Small intestine (tissue), 7 donors: ENCODE measurements at regions not wholly inside any gene's neighbourhood (a gene's known extent, or its start where the extent isn't known, plus 50 kb on each side); places are given as distances from the start of the nearest gene placed in this dataset.
A peak's percentile ranks its signal among the peaks of the same experiment; 100 is the strongest.
"Not testable (repeated sequence)": the region's sequence is repeated elsewhere in the genome, so short reads cannot be mapped to it uniquely, and the experiment has no call there.

Source experiments
- DNase-seq, 2 donors: peaks; one replicate each; pipeline versions ENCODE4 v3.0.0 to v3.0.0-alpha.2; 2013
- FAIRE-seq: peaks from 2 replicates; lab custom pipeline; 2012; peaks lifted over from hg19 to GRCh38; lab: Jason Lieb, UNC
- H3K27ac ChIP-seq, 3 donors: one replicate each; pipeline ENCODE4 v1.5.1; 2013; ENCODE audit warnings: low read length in 2 of 3, mild to moderate bottlenecking in 2 of 3, control low read depth in 1 of 3, inconsistent platforms in 1 of 3, low read depth in 1 of 3, moderate library complexity in 1 of 3
- H3K27me3 ChIP-seq, 3 donors: one replicate each; pipeline ENCODE4 v1.6.1; 2013; ENCODE audit warnings: low read length in 3 of 3, inconsistent platforms in 1 of 3; ENCODE audit not compliant: control insufficient read depth in 3 of 3, insufficient read depth in 3 of 3
- H3K36me3 ChIP-seq, 3 donors: one replicate each; pipeline ENCODE4 v1.6.1; 2013; ENCODE audit warnings: low read length in 3 of 3, inconsistent platforms in 1 of 3, low read depth in 1 of 3, mild to moderate bottlenecking in 1 of 3, moderate library complexity in 1 of 3; ENCODE audit not compliant: control insufficient read depth in 3 of 3, insufficient read depth in 2 of 3
- H3K4me1 ChIP-seq, 3 donors: one replicate each; pipeline ENCODE4 v1.6.1; 2013; ENCODE audit warnings: low read length in 2 of 3, inconsistent platforms in 1 of 3, low read depth in 1 of 3, mild to moderate bottlenecking in 1 of 3, moderate library complexity in 1 of 3; ENCODE audit not compliant: control insufficient read depth in 3 of 3, insufficient read depth in 2 of 3
- H3K4me3 ChIP-seq, 3 donors: one replicate each; pipeline ENCODE4 v1.5.1; 2013; ENCODE audit warnings: low read length in 3 of 3, control low read depth in 1 of 3, inconsistent platforms in 1 of 3, low read depth in 1 of 3, mild to moderate bottlenecking in 1 of 3, moderate library complexity in 1 of 3
- H3K9me3 ChIP-seq, 2 donors: one replicate each; pipeline ENCODE4 v1.6.1; 2013; ENCODE audit warnings: low read depth in 1 of 2, low read length in 1 of 2; ENCODE audit not compliant: control insufficient read depth in 2 of 2, insufficient read depth in 1 of 2
- WGBS, 3 donors: extraction: QIAGEN DNeasy Blood & Tissue Kit; methylation state at CpG; one replicate each; pipeline ENCODE4 v1.1.7; 2013; 5-methylcytosine and 5-hydroxymethylcytosine counted together
- donor health status: healthy with polysubstance abuse.
- donor health status: control.
- donor health status: control.
- donor health status: Bipolar disorder and iron deficiency.
- donor health status: healthy.

DNA sequence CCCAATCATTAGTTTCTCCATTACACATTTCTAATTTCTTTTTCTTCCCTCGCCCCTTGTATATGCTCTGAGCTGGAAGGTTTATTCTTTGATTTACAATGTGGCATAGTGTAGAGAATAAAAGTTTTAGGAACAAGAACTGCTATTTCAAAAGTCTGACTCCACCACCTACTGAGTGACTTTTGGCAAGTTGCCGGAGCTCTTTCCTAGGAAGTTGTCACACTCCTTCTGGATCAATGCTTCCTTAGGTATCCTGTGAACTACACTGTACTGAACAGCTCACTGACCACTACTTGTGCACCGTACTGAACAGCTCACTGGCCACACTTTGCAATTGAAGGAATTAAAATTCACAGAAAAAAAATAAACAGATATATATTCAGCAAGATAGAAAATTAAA is 458.2 kb downstream of the FRK start:
- WGBS, 3 donors, result 86 to 89% (median 88%) methylated on average over 3 of the region's 3 CpGs
- FAIRE-seq, result no peak

DNA sequence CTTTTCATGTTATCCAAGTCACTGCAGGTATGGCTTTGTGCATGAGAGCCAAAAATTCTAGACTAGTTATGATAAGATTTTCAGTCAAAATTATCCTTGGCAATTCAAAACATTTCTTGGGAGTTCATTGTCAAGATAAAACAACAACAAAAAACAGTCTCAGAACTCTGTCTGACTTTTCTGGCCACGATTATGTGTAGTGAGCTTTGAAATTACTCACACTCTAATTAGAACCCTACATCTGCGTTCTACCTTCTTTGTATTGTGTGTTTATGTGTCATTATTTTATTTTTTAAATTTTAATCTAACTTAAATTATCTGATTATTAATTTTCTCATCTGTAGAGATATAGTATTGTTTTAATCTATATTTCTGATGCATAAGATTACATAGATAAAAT is 459.2 kb downstream of the FRK start:
- H3K36me3 ChIP-seq, result no peaks in the 10 kb centered on the region
- H3K9me3 ChIP-seq, result no peaks in the 10 kb centered on the region
- FAIRE-seq (no peak), DNase-seq (no peak)
- 75 to 82% (median 77%) methylated on average over 2 of the region's 2 CpGs for WGBS, 3 donors
- no peaks in the 10 kb centered on the region for H3K4me1 ChIP-seq
- H3K27me3 ChIP-seq, result no peaks in the 10 kb centered on the region
- H3K4me3 ChIP-seq, result no peak overlapping the region
- H3K27ac ChIP-seq, result no peak overlapping the region

More for the DNA sequence above, 458.2 kb downstream of the FRK start:
- Histone ChIP-seq H3K4me1 (no peaks in the 10 kb centered on the region), H3K4me3 (no peak overlapping the region), H3K9me3 (no peaks in the 10 kb centered on the region), H3K36me3 (no peaks in the 10 kb centered on the region), H3K27ac (no peak overlapping the region), H3K27me3 (no peaks in the 10 kb centered on the region)
- DNase-seq, result no peak

DNA sequence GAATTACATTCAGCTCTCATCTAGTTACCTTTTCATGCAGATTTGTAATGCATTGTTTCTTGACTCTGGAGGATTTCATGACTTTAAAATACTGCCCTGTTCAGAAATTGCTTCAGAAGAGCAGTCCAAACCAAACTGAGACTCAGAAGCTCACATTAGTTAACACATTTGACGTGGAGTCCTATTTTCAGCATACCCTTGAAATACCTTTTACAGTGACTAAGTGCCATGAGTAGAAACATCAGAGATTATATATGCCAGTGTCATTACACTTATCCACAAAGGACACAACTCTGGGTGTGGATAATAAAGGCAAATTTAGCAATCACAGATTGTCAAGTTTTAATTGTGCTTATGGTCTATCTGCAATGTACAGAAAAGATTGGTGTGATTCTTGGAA is 459.6 kb downstream of the FRK start:
- no peak overlapping the region for H3K4me3 ChIP-seq
- no peaks in the 10 kb centered on the region for H3K36me3 ChIP-seq
- H3K4me1 ChIP-seq, result no peaks in the 10 kb centered on the region
- no peaks in the 10 kb centered on the region for H3K27me3 ChIP-seq
- DNase-seq (no peak), FAIRE-seq (no peak)
- H3K9me3 ChIP-seq, result no peaks in the 10 kb centered on the region
- no peak overlapping the region for H3K27ac ChIP-seq
- 66 to 81% (median 77%) methylated on average over 1 of the region's 1 CpG for WGBS, 3 donors

DNA sequence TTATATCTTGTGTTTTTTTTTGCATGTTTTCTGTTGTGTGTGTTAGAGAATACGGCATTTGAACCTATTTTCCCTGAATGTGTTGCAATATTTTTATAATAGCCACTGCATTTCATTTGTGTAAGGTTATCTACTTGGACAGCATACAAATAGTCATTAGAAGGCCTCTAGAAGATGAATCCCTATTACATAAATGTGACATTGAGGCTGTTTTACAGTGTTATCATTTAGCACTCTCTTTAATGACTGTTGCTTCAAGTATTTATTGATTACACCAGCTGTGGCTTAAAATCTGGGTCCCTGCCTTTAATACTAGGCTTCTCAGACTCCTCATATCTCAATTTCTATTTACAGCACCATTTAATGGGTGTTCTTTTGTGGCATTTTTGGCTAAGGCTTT is 465.8 kb downstream of the FRK start:
- no peaks in the 10 kb centered on the region for H3K9me3 ChIP-seq
- H3K4me3 ChIP-seq, result no peak overlapping the region
- FAIRE-seq (no peak), DNase-seq (no peak)
- no peaks in the 10 kb centered on the region for H3K4me1 ChIP-seq
- H3K27ac ChIP-seq, result no peak overlapping the region
- WGBS, 3 donors, result 76 to 96% (median 93%) methylated on average over 1 of the region's 1 CpG
- H3K36me3 ChIP-seq, result no peaks in the 10 kb centered on the region
- H3K27me3 ChIP-seq, result no peaks in the 10 kb centered on the region

DNA sequence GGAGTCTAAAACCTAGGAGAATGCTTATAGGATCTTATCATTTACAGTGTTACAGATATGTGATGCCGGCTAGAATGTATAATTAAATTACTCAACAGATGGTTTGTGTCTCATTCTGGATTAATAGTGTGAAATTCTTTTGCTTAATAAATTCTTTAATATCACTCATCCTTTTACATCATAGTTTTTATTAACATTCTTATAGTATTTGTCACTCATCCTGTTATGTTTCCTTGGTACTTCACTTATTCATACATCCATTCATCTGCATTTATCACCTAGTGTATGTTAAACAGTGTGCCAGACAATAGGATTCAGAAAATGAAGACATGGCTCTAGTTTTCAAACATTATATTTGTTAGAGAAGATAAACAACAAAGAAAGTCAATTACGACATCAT is 468.7 kb downstream of the FRK start:
- 72 to 83% (median 74%) methylated on average over 2 of the region's 2 CpGs for WGBS, 3 donors
- FAIRE-seq (no peak), DNase-seq (no peak)
- no peaks in the 10 kb centered on the region for H3K27me3 ChIP-seq
- H3K36me3 ChIP-seq, result no peaks in the 10 kb centered on the region
- no peaks in the 10 kb centered on the region for H3K9me3 ChIP-seq
- no peaks in the 10 kb centered on the region for H3K4me1 ChIP-seq
- H3K4me3 ChIP-seq, result no peak overlapping the region
- H3K27ac ChIP-seq, result no peak overlapping the region

DNA sequence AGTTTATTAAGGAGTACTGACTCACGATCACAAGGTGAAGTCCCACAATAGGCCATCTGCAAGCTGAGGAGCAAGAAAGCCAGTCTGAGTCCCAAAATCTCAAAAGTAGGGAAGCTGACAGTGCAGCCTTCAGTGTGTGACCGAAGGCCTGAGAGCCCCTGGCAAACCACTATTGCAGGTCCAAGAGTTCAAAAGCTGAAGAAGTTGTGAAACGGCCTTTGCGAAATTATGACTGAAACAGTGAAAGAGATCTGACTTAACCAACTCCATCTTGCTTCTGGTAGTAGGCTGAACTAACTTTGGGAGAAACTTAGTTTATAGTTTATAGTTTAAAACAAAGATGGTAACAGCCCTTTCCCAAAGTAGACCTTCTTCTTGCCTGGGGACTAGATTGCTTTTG is 471.6 kb downstream of the FRK start:
- not testable (repeated sequence) for H3K4me3 ChIP-seq, FAIRE-seq, H3K27me3 ChIP-seq, DNase-seq, H3K4me1 ChIP-seq, H3K9me3 ChIP-seq, H3K36me3 ChIP-seq, H3K27ac ChIP-seq
- WGBS, 3 donors, result 89 to 94% (median 93%) methylated on average over 4 of the region's 4 CpGs

DNA sequence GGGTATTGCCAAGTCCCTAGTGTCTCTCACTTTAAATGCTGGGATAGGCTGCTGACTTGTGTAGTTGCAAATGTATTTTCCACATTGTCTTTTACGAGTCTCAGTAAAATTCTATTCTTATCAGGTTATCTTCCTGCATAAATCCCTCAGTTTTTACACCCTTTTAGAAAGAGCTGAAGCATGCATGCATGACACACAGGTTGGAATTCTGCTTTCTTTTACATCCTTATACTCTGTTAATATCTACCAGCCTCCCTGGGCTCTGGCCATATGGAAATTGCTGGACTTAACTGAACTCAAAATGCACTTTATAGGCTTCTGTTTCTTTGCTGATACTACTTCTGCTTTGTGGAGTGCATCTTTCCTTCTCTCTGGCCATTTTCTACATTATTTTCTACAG is 477.4 kb downstream of the FRK start:
- no peaks in the 10 kb centered on the region for H3K9me3 ChIP-seq
- H3K27ac ChIP-seq, result no peak overlapping the region
- no peaks in the 10 kb centered on the region for H3K36me3 ChIP-seq
- H3K4me1 ChIP-seq, result no peaks in the 10 kb centered on the region
- DNase-seq (no peak), FAIRE-seq (no peak)
- 11 to 44% (median 33%) methylated on average over 1 of the region's 1 CpG for WGBS, 3 donors
- no peaks in the 10 kb centered on the region for H3K27me3 ChIP-seq
- no peak overlapping the region for H3K4me3 ChIP-seq

DNA sequence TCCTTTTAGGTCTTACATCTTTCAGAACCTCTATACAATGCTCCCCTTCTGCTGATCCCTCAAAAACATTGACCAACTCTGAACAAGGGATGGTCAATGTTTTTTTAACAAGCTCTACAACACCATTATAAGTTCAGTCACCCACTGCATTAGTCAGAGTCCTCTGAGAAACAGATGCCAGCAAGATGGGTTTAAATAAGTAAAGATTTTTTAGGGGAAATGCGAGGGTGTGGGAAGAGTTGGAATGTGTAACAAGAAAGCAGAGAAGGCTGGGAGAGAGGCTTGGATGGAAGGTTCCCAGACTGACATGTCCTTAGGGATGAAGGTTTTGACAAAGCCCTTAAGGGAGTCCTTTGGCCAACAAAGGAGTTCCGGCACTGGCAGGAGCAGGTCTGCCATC is 478.3 kb downstream of the FRK start:
- Histone ChIP-seq H3K9me3 (no peaks in the 10 kb centered on the region), H3K36me3 (no peaks in the 10 kb centered on the region), H3K27me3 (no peaks in the 10 kb centered on the region), H3K4me1 (no peaks in the 10 kb centered on the region), H3K27ac (no peak overlapping the region), H3K4me3 (no peak overlapping the region)
- FAIRE-seq (no peak), DNase-seq (no peak)
- WGBS, 3 donors, result 80 to 90% (median 89%) methylated on average over 2 of the region's 2 CpGs

DNA sequence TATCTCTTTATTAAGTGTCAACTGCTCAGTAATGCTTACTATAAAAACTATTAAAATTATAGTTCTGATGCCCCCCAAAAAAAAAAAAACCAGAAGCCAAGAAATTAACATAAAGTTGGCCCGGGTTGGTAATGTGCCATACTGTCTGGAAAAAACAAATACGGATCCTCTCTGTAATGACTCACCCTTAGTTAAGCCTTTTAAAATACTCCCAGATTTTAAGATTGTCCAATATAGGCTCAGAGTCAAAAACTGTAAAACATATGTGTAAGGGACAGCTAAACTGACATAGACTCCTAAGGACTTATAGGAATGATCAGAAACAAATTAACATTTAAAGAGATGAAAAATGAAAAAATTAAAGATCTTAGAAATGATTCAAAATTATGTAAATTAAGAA is 481.1 kb downstream of the FRK start:
- H3K27ac ChIP-seq, H3K36me3 ChIP-seq, H3K4me3 ChIP-seq, H3K4me1 ChIP-seq, H3K9me3 ChIP-seq, DNase-seq, H3K27me3 ChIP-seq: not testable (repeated sequence)
- FAIRE-seq, result peak; percentile 61
- 70 to 90% (median 77%) methylated on average over 2 of the region's 2 CpGs for WGBS, 3 donors
